Tibial nerve (tissue), 4 donors: ENCODE measurements at regions not wholly inside any gene's neighbourhood (a gene's known extent, or its start where the extent isn't known, plus 50 kb on each side); places are given as distances from the start of the nearest gene placed in this dataset.

Experiments used
- EP300 ChIP-seq, 2 donors: sonication (generic); formaldehyde crosslinking; IDR thresholded peaks; one replicate each; pipeline ENCODE4 v1.6.1; 2017; ENCODE audit warnings: antibody characterized with exemption in 2 of 2, mild to moderate bottlenecking in 1 of 2
- POLR2A ChIP-seq, 2 donors: fragments of 450-650 bp; IDR thresholded peaks; one replicate each; pipeline ENCODE4 v1.6.1; 2017; ENCODE audit warnings: antibody characterized with exemption in 2 of 2, mild to moderate bottlenecking in 2 of 2, moderate library complexity in 2 of 2
- TF ChIP-seq, protein P1 (sequence below), 5 experiments: fragments of 200-600 bp in 3 of 5; fragments of 450-650 bp in 2 of 5; sonication (generic) in 3 of 5; IDR thresholded peaks; one replicate each; pipeline ENCODE4 v1.5.1; 2016 to 2019; ENCODE audit warnings: antibody characterized with exemption in 5 of 5, mild to moderate bottlenecking in 3 of 5, moderate library complexity in 2 of 5

DNA sequence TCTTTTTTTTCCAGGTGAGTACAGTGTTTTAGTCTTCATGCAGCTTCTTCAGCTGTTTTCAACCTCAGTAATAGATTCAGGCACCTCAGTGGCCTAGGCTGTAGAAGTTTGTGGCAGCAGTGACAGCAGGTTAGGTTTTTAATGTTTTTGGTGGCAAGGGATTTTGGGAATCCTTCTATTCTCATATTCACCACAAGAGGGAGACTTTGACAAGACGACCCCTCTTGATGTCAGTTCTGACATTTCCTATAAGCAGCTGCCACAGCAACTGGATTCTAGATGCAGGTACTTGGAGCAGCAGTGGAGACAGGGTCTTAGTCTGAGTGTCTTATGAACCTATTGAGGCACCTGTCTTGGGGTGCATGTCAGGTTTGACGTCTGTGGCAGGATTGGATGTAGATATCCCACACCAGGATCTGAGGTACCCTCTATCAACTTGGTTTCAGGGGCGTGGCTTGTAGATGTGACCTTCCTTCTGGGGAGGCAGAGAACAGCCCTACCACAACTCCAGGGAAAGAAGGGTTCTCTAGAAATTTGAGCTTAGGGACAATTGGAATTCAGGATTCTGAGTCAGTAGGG is 1104.2 kb upstream of the TMPRSS15 start:
- TF ChIP-seq, protein P1, sequence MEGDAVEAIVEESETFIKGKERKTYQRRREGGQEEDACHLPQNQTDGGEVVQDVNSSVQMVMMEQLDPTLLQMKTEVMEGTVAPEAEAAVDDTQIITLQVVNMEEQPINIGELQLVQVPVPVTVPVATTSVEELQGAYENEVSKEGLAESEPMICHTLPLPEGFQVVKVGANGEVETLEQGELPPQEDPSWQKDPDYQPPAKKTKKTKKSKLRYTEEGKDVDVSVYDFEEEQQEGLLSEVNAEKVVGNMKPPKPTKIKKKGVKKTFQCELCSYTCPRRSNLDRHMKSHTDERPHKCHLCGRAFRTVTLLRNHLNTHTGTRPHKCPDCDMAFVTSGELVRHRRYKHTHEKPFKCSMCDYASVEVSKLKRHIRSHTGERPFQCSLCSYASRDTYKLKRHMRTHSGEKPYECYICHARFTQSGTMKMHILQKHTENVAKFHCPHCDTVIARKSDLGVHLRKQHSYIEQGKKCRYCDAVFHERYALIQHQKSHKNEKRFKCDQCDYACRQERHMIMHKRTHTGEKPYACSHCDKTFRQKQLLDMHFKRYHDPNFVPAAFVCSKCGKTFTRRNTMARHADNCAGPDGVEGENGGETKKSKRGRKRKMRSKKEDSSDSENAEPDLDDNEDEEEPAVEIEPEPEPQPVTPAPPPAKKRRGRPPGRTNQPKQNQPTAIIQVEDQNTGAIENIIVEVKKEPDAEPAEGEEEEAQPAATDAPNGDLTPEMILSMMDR (IDR thresholded peaks at IDR 0.05), result no peak
- TF ChIP-seq POLR2A (IDR thresholded peaks at IDR 0.05) (no peak), EP300 (IDR thresholded peaks at IDR 0.05) (no peak)
